ENCODE measurements at regions not wholly inside any gene's neighbourhood (a gene's known extent, or its start where the extent isn't known, plus 50 kb on each side); places are given as distances from the start of the nearest gene placed in this dataset.

DNA sequence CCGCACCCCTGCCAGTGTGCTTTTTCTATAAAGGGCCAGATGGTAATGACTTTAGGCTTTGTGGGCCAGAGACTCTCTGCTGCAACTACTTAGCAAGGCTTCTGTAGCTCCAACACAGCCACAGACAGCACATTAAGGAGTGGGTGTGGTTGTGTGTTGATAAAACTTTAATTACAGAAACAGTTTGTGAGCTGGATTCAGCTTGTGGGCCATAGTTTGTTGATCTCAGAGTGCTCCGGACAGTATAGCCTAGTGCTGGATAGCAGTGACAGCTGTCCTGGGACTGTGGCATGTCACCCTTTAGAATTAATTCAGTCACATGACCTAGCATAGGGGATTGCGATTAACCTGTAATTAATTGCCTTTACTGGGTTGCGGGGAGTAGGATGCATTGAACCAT is 109.7 kb downstream of the ZNF664 start:
- no peak overlapping the region for H3K4me2 ChIP-seq (replicated peaks; ENCODE audit: low read depth, low read length, poor library complexity, severe bottlenecking)
- Mint-ChIP-seq H3K27me3 (no peaks in the 10 kb centered on the region), H3K4me3 (no peak overlapping the region), H3K4me1 (no peaks in the 10 kb centered on the region), H3K27ac (no peak overlapping the region), H3K9me3 (ENCODE audit: insufficient read depth) (no peaks in the 10 kb centered on the region)
- no peaks in the 10 kb centered on the region for H3K36me3 ChIP-seq (replicated peaks in 1 of 2; ENCODE audit: control extremely low read depth in 1 of 2, control insufficient read depth in 1 of 2, extremely low read depth in 1 of 2, insufficient read depth in 2 of 2, low read length in 1 of 2)
- H2AFZ ChIP-seq (ENCODE audit: insufficient read depth, low read depth, low read length, poor library complexity, severe bottlenecking), result no peak overlapping the region
- no peak overlapping the region for H3K9ac ChIP-seq (ENCODE audit: low read length)
- H3K79me2 ChIP-seq (ENCODE audit: control insufficient read depth, insufficient read depth, low read length), result no peaks in the 10 kb centered on the region
- TF ChIP-seq EZH2 (IDR thresholded peaks at IDR 0.05; ENCODE audit: borderline replicate concordance, insufficient read depth, low read depth, low read length, poor library complexity, severe bottlenecking), result no peak
- TF ChIP-seq, protein P1, sequence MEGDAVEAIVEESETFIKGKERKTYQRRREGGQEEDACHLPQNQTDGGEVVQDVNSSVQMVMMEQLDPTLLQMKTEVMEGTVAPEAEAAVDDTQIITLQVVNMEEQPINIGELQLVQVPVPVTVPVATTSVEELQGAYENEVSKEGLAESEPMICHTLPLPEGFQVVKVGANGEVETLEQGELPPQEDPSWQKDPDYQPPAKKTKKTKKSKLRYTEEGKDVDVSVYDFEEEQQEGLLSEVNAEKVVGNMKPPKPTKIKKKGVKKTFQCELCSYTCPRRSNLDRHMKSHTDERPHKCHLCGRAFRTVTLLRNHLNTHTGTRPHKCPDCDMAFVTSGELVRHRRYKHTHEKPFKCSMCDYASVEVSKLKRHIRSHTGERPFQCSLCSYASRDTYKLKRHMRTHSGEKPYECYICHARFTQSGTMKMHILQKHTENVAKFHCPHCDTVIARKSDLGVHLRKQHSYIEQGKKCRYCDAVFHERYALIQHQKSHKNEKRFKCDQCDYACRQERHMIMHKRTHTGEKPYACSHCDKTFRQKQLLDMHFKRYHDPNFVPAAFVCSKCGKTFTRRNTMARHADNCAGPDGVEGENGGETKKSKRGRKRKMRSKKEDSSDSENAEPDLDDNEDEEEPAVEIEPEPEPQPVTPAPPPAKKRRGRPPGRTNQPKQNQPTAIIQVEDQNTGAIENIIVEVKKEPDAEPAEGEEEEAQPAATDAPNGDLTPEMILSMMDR (IDR thresholded peaks at IDR 0.05), result no peak
- DNase-seq (no peak), ATAC-seq (ENCODE audit: low read depth) (no peak)
- H3K4me1 ChIP-seq (ENCODE audit: control insufficient read depth in 2 of 2, insufficient read depth in 2 of 2, low read length in 2 of 2), result no peaks in the 10 kb centered on the region
- no peak overlapping the region for H3K27ac ChIP-seq (ENCODE audit: low read length in 2 of 2)
- no peaks in the 10 kb centered on the region for H4K20me1 ChIP-seq (ENCODE audit: control insufficient read depth, insufficient read depth, low read length, poor library complexity, severe bottlenecking)
- WGBS (ENCODE audit: insufficient coverage), result 100% methylated on average over 3 of the region's 4 CpGs
- POLR2A ChIA-PET, result no interaction called here
- no peaks in the 10 kb centered on the region for H3K27me3 ChIP-seq (replicated peaks in 1 of 4; ENCODE audit: control extremely low read depth in 1 of 4, control insufficient read depth in 3 of 4, insufficient read depth in 4 of 4, low read length in 3 of 4)
- CTCF ChIA-PET, result no interaction called here
- peaks cover 0 to 13% (median 0%) of the 10 kb centered on the region in 3 donors for H3K9me3 ChIP-seq (ENCODE audit: control extremely low read depth in 1 of 3, control insufficient read depth in 2 of 3, insufficient read depth in 1 of 3, low read length in 2 of 3)
- H3K4me3 ChIP-seq (ENCODE audit: control extremely low read depth in 1 of 5, extremely low read depth in 1 of 5, insufficient read depth in 1 of 5, low read depth in 2 of 5, low read length in 4 of 5), result no peak overlapping the region
- intact Hi-C loops (cut with micrococcal nuclease), result no loop called here

DNA sequence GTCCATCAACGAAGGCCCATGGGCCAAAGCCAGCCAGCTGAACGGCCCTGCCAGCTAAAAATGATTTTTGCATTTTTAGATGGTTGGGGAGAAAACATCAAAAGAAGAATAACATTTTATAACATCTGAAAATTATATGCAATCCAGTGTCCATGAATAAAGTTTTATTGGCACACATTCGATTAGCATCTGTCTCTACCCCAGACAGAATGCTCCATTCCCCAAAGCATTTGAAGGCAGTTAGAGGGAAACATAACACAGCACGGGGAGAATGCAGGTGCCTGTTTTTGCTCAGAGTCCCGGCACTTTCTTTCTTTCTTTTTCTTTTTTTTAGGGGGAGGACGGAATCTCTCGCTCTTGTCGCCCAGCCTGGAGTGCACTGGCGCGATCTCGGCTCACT is 110.7 kb downstream of the ZNF664 start:
- Histone ChIP-seq H3K4me1 (ENCODE audit: control insufficient read depth in 2 of 2, insufficient read depth in 2 of 2, low read length in 2 of 2) (no peaks in the 10 kb centered on the region), H3K79me2 (ENCODE audit: control insufficient read depth, insufficient read depth, low read length) (no peaks in the 10 kb centered on the region), H4K20me1 (ENCODE audit: control insufficient read depth, insufficient read depth, low read length, poor library complexity, severe bottlenecking) (no peaks in the 10 kb centered on the region), H3K9ac (ENCODE audit: low read length) (no peak overlapping the region), H3K9me3 (ENCODE audit: control extremely low read depth in 1 of 3, control insufficient read depth in 2 of 3, insufficient read depth in 1 of 3, low read length in 2 of 3) (peaks cover 0 to 13% (median 0%) of the 10 kb centered on the region in 3 donors), H3K27me3 (replicated peaks in 1 of 4; ENCODE audit: control extremely low read depth in 1 of 4, control insufficient read depth in 3 of 4, insufficient read depth in 4 of 4, low read length in 3 of 4) (no peaks in the 10 kb centered on the region), H3K36me3 (replicated peaks in 1 of 2; ENCODE audit: control extremely low read depth in 1 of 2, control insufficient read depth in 1 of 2, extremely low read depth in 1 of 2, insufficient read depth in 2 of 2, low read length in 1 of 2) (no peaks in the 10 kb centered on the region), H2AFZ (ENCODE audit: insufficient read depth, low read depth, low read length, poor library complexity, severe bottlenecking) (no peak overlapping the region), H3K27ac (ENCODE audit: low read length in 2 of 2) (no peak overlapping the region), H3K4me3 (ENCODE audit: control extremely low read depth in 1 of 5, extremely low read depth in 1 of 5, insufficient read depth in 1 of 5, low read depth in 2 of 5, low read length in 4 of 5) (no peak overlapping the region), H3K4me2 (replicated peaks; ENCODE audit: low read depth, low read length, poor library complexity, severe bottlenecking) (no peak overlapping the region)
- H3K4me3 Mint-ChIP-seq, result no peak overlapping the region
- no peak for TF ChIP-seq EZH2 (IDR thresholded peaks at IDR 0.05; ENCODE audit: borderline replicate concordance, insufficient read depth, low read depth, low read length, poor library complexity, severe bottlenecking)
- TF ChIP-seq, protein P1 (IDR thresholded peaks at IDR 0.05), result no peak
- CTCF ChIA-PET, result no interaction called here
- H3K9me3 Mint-ChIP-seq (ENCODE audit: insufficient read depth), result no peaks in the 10 kb centered on the region
- H3K27ac Mint-ChIP-seq, result no peak overlapping the region
- intact Hi-C loops (cut with micrococcal nuclease), result no loop called here
- no peaks in the 10 kb centered on the region for H3K27me3 Mint-ChIP-seq
- POLR2A ChIA-PET, result no interaction called here
- H3K4me1 Mint-ChIP-seq, result no peaks in the 10 kb centered on the region
- ATAC-seq (ENCODE audit: low read depth), result no peak
- DNase-seq, result no peak
- 85% methylated on average over 8 of the region's 11 CpGs for WGBS (ENCODE audit: insufficient coverage)

Data from B cell (primary cell).